ENCODE measurements at regions not wholly inside any gene's neighbourhood (a gene's known extent, or its start where the extent isn't known, plus 50 kb on each side); places are given as distances from the start of the nearest gene placed in this dataset.

GRCh38 chr14:30786701-30787100 lies 87.7 kb upstream of the COCH start:
- DNase-seq (ENCODE audit: low read depth): no peak

- peak; percentile 13 for DNase-seq (ENCODE audit: low read depth)
Measured at GRCh38 chr14:30790827-30791226, 83.5 kb upstream of the COCH start.

GRCh38 chr14:30791522-30792351 lies 82.6 kb upstream of the COCH start:
- DNase-seq (ENCODE audit: low read depth): no peak

GRCh38 chr14:30796707-30797106 lies 77.7 kb upstream of the COCH start:
- DNase-seq (ENCODE audit: low read depth): no peak

GRCh38 chr14:30798516-30798915 lies 75.8 kb upstream of the COCH start:
- DNase-seq (ENCODE audit: low read depth): no peak

GRCh38 chr14:30798961-30799360 lies 75.4 kb upstream of the COCH start:
- no peak for DNase-seq (ENCODE audit: low read depth)

- DNase-seq (ENCODE audit: low read depth): no peak
Measured at GRCh38 chr14:30799933-30800332, 74.4 kb upstream of the COCH start.

- no peak for DNase-seq (ENCODE audit: low read depth)
Measured at GRCh38 chr14:30803185-30803584, 71.2 kb upstream of the COCH start.

- no peak for DNase-seq (ENCODE audit: low read depth)
Measured at GRCh38 chr14:30805284-30805683, 69.1 kb upstream of the COCH start.

GRCh38 chr14:30808576-30808975 lies 65.8 kb upstream of the COCH start:
- peak; percentile 3 for DNase-seq (ENCODE audit: low read depth)

- no peak for DNase-seq (ENCODE audit: low read depth)
Measured at GRCh38 chr14:30813216-30813615, 61.1 kb upstream of the COCH start.

GRCh38 chr14:30820674-30821073 lies 53.7 kb upstream of the COCH start:
- DNase-seq (ENCODE audit: low read depth): no peak

- DNase-seq (ENCODE audit: low read depth): no peak
Measured at GRCh38 chr14:30822080-30822571, 52.2 kb upstream of the COCH start.

All from ELR (cell line).